Sciatic nerve (tissue), 2 donors: ENCODE measurements at regions not wholly inside any gene's neighbourhood (a gene's known extent, or its start where the extent isn't known, plus 50 kb on each side); places are given as distances from the start of the nearest gene placed in this dataset.
"Not testable (repeated sequence)": the region's sequence is repeated elsewhere in the genome, so short reads cannot be mapped to it uniquely, and the experiment has no call there.

Source experiments
- ATAC-seq: fragments of 200-7000 bp; cut with Tn5 transposase; one replicate; pipeline ENCODE4 v1.9.1; 2020; ENCODE audit warnings: mild to moderate bottlenecking, moderate library complexity
- DNase-seq: peaks from one replicate; pipeline ENCODE4 v3.0.0-alpha.2; 2020; ENCODE audit warnings: low spot score
- intact Hi-C: fragments of 100-400 bp; cut with DNase I; formaldehyde crosslinking; loops from one replicate; pipeline ENCODE4 v1.14.2; 2022
- donor health status: DM: no; HTN: no; CAD: no.
- donor health status: DM: no; HTN: no; CAD: no.

DNA sequence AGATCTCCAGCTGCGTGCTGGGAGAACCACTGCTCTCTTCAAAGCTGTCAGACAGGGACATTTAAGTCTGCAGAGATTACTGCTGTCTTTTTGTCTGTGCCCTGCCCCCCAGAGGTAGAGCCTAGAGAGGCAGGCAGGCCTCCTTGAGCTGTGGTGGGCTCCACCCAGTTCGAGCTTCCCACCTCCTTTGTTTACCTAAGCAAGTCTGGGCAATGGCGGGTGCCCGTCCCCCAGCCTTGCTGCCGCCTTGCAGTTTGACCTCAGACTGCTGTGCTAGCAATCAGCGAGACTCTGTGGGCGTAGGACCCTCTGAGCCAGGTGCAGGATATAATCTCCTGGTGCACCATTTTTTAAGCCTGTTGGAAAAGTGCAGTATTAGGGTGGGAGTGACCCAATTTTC lies 128.6 kb downstream of the ACTR3 start:
- DNase-seq, ATAC-seq, intact Hi-C loops: not testable (repeated sequence)

DNA sequence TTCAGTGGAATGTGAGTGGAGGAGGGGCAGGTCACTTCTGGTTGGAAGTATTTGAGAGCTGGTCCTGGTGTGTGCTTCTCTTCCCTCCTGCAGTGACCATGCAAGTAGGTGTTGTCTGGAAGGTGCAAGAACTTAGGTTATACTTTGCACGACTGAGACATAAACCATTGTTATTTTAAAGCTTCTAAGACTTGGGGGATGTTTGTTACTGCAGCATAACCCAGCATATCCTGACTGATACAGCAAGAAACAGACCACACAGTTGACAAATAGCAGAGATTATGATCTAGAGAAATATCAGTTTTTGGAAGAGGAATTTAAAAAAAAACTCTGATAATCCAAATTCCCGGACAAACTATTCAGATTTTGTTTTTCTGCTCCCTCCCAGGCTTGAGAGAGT lies 130.8 kb downstream of the ACTR3 start:
- DNase-seq (no peak), ATAC-seq (no peak)
- intact Hi-C loops = no loop called here

- DNase-seq (no peak), ATAC-seq (no peak)
- intact Hi-C loops = no loop called here
Observed at GRCh38 chr2:114022360-114023085, 132.6 kb downstream of the ACTR3 start.

GRCh38 chr2:114024326-114024725 lies 134.4 kb downstream of the ACTR3 start:
- DNase-seq = no peak
- ATAC-seq = no peak
- intact Hi-C loops = no loop called here

DNA sequence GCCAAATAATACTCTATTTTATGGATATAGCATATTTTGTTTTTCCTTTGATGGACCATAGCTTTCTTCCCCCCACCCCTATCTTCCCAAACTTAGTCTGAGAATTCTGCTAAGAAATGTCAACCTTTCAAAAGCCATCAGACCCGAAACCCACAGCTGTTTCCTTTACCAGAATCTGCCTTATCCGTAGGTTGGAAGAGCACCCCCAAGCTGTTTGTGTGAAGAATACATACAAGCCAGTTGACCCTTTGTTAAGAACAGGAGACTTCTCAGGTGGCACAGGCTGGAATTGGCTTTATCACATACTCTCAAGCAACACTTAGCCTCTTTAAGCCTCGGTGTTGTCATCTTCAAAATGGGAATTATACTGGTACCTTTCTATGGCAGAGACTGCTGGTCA lies 135.1 kb downstream of the ACTR3 start:
- no peak for ATAC-seq
- DNase-seq = no peak
- intact Hi-C loops = no loop called here

GRCh38 chr2:114027437-114027836 lies 137.5 kb downstream of the ACTR3 start:
- intact Hi-C loops = no loop called here
- DNase-seq (no peak), ATAC-seq (no peak)

DNA sequence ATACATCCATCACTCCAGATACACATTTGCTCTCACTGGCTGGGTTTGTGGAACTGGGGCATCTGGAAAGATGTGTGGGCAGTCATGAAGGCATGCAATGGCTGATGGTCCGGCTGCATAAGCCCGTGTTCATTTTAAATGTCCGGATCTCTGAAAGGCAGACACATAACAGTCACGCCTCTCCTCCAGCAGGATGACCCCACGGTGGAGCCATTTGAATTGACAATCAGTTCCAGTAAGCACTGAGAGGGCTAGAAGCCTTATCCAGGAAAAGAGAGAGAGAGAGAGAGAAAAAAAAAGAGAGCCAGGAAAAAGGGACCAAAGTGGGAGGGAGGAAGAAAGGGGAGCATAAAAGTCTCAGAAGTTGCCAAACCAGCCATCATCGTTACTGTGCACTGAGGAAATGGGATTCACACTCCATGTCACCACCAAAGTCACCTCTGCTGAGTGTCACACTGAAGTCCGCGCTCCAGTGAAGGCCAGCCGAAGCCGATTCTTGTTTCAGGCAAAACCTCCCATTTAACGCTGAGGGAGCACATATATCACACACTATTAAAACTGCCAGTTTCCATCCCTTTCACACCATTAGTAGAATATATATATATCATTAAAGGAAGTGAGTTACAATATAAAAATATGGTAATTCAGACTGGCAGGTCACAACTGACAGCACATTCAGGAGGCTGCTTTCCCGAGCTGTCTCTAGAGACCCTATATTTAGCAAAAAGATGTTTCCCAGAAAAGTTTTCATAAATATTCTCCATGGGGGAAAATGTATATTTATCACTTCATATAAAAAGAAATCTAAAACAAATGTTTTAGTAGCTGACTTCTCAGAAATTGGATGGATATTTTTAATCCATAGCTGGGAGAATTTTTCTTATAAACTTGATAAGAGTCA lies 142.0 kb downstream of the ACTR3 start:
- no peak for ATAC-seq
- no peak for DNase-seq
- intact Hi-C loops = no loop called here

DNA sequence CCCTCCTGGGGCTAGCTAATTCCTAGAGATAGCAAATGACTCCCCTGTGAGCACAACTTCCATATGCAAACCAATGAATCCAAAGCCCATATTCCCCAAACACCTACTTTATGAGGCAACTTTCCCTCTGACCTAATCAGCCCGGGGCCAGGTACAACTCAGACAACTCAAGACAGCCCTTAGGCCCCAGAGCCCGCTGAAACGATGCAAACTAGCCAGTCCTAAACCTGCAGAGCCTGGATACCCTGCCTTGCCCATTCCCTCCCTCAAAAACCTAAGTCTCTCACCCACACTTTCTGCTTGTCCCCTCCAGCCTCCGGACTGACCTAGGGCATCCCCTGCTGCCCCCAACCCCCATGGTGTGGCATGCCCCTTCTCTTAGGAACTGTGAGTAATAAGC lies 142.8 kb downstream of the ACTR3 start:
- ATAC-seq = no peak
- intact Hi-C loops = no loop called here
- no peak for DNase-seq

GRCh38 chr2:114034742-114035141 lies 144.9 kb downstream of the ACTR3 start:
- intact Hi-C loops = no loop called here
- DNase-seq (no peak), ATAC-seq (no peak)

DNA sequence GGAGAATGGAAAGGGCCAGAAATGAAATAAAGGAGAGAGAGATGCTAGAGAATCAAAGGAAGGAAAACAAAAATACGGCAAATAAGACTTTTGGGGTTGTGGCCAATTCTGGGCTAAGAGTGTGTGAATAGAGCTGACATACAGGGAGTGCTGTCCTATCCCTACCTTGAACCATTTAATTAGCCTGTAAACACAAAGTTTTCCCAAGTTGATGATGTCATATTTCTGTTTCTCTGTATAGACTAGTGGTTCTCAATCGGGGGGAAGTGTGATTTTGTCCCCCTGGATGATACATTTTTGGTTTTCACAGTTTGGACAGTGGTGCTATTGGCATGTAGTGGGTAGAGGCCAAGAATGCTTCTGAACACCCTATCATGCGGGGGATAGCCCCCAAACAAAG lies 148.8 kb downstream of the ACTR3 start:
- intact Hi-C loops = no loop called here
- DNase-seq (no peak), ATAC-seq (no peak)

DNA sequence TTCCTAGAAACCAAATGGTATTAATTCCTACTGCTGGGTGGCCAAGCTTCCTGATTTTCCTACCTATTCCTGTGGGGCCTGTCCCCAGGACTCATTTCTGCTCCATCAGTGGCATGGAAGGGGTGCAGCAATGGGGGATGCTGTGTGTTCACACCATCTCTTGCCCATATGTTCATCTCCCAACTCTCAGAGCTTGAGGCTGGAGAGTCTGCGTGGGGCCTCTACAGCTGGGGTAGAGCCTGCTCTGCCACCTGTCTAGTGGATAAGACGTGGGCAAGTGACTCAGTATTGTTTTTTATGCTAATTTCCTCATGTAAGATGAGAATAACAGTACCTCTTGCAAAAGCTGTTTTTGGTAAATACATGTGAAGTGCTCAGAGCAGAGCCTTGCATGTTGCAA lies 149.8 kb downstream of the ACTR3 start:
- DNase-seq (no peak), ATAC-seq (no peak)
- intact Hi-C loops = no loop called here

DNA sequence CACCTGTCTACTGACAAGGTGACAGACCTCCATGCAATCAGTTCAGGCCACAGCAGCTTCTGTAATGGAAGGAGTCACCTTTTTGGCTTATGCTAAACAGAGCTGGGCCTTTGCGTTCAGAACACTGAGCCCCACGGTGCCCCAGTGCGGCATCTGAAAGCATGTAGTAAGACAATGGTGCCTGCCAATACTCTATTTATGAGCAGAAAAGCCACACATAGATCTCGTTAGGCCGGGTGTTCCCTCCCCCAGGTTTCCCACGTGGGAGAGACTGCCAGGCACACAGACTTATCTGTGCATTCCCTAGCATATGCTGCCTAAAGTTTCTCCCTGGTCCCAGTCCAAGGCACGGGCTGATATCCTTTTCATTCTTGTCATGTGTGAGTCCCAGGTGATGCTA lies 150.9 kb downstream of the ACTR3 start:
- no peak for DNase-seq
- intact Hi-C loops = no loop called here
- ATAC-seq = no peak

DNA sequence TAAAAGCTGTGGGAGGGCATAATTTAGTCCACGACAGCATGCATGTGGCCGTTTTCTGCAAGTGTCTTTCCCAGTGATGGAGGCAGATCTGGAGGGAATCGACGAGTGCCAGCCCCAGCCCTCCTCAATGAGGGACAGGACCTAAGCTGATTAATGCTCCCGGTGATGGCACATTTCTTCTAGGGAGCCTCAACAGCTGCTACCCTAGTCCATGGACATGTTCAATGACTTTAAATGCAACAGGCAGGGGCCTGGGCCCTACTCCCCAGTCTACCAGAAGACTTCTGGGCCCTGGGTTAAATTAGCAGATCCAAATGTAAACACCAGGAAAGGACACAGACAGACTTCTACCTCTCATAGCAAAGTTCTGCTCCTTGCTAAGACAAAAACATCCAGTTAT lies 155.1 kb downstream of the ACTR3 start:
- DNase-seq = no peak
- intact Hi-C loops = no loop called here
- ATAC-seq = no peak

DNA sequence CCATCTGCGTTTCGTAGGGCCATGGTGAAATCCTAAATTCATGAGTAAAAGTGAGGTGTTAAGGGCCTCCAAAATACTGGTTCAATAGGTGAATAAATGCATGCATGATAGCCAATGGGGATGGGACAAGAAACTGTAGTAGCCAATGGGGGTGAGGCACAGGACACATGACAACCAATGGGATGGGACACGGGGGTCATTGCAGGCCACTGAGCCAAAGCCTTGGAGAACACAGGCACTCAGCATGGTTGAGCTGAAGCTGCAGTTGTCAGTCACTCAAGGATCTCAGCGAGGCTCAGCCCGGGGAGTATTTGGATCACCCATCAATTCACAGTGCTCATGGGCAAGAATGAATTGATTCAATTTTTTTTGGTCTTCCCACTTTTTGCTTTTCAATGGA lies 156.5 kb downstream of the ACTR3 start:
- DNase-seq = no peak
- intact Hi-C loops = no loop called here
- ATAC-seq = no peak

GRCh38 chr2:114046866-114047435 lies 157.1 kb downstream of the ACTR3 start:
- ATAC-seq (peak; percentile 58), DNase-seq (no peak)
- intact Hi-C loops = no loop called here

DNA sequence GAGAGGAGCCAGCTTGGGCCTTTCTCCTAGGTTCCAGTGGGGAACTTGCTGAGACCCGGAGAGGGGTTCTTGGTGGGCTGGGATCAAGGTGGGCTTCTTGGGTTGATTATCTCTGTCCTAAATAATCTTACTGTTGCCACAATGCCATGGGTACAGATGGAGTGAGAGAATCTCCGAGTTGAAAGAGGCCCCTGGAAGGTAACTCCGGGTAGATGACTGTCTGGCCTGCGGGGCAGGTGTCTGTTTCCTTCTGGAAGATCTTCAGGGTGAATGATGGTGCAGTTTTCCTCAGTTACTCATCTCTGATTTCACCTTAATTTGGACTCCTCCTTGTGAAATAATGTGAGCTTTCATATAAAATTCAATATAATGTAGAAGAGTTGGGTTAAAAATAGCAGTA lies 159.4 kb downstream of the ACTR3 start:
- intact Hi-C loops = no loop called here
- DNase-seq (no peak), ATAC-seq (no peak)

- intact Hi-C loops = no loop called here
- DNase-seq (no peak), ATAC-seq (no peak)
Observed at GRCh38 chr2:114049826-114050225, 159.9 kb downstream of the ACTR3 start.

GRCh38 chr2:114056294-114057143 lies 166.6 kb downstream of the ACTR3 start:
- intact Hi-C loops = no loop called here
- no peak for DNase-seq

DNA sequence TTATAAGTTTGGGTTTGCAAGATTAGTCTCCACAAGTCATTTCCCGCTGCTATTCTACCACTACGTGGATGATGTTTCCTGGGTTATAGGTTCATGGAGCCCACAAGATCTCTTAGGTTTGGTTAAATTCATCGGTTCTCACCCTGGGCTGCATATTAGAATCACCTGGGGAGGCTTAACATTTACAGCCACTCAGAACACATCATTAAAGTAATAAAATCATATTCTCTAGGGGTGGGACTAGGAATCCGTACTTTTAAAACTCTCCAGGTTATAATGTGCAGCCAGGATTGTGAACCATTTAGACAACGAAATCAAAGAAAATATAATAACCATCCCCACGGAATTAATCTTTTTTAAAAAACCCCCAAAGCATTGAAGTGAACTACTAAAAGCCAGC lies 167.7 kb downstream of the ACTR3 start:
- ATAC-seq (no peak), DNase-seq (no peak)
- intact Hi-C loops = no loop called here

More at GRCh38 chr2:114056294-114057143, 166.6 kb downstream of the ACTR3 start:
- no peak for ATAC-seq
